Karpas-422 (cell line): ENCODE measurements at regions not wholly inside any gene's neighbourhood (a gene's known extent, or its start where the extent isn't known, plus 50 kb on each side); places are given as distances from the start of the nearest gene placed in this dataset.

ENCODE experiments used
- DNase-seq: peaks from one replicate; pipeline ENCODE4 v3.0.0-alpha.2; 2015
- H2AFZ ChIP-seq: fragments of 200-600 bp; sonication (generic); 2 replicates; pipeline ENCODE4 v1.6.1; 2014; ENCODE audit warnings: antibody characterized with exemption, low read length, mixed read lengths
- H3K27ac ChIP-seq: fragments of 200-600 bp; sonication (generic); 2 replicates; pipeline ENCODE4 v1.5.1; 2014; ENCODE audit warnings: mild to moderate bottlenecking, low read length, moderate library complexity
- H3K27me3 ChIP-seq: fragments of 200-600 bp; sonication (generic); 2 replicates; pipeline ENCODE4 v1.6.1; 2014; ENCODE audit warnings: low read length, mixed read lengths
- H3K36me3 ChIP-seq: fragments of 200-600 bp; sonication (generic); 2 replicates; pipeline ENCODE4 v1.6.1; 2014; ENCODE audit warnings: low read length, mixed read lengths; ENCODE audit not compliant: insufficient read depth
- H3K4me1 ChIP-seq: fragments of 200-600 bp; sonication (generic); 2 replicates; pipeline ENCODE4 v1.6.1; 2014; ENCODE audit warnings: mild to moderate bottlenecking, low read length, mixed read lengths
- H3K4me2 ChIP-seq: fragments of 200-600 bp; sonication (generic); 2 replicates; pipeline ENCODE4 v1.6.1; 2014; ENCODE audit warnings: low read length, low read depth, mild to moderate bottlenecking; ENCODE audit not compliant: poor library complexity, severe bottlenecking
- H3K4me3 ChIP-seq: fragments of 200-600 bp; sonication (generic); 2 replicates; pipeline ENCODE4 v1.5.1; 2014; ENCODE audit warnings: mild to moderate bottlenecking, antibody characterized with exemption, low read length, mixed read lengths
- H3K79me2 ChIP-seq: fragments of 200-600 bp; sonication (generic); 2 replicates; pipeline ENCODE4 v1.6.1; 2014; ENCODE audit warnings: mild to moderate bottlenecking, low read length, mixed read lengths
- H3K9ac ChIP-seq: fragments of 200-600 bp; sonication (generic); 2 replicates; pipeline ENCODE4 v1.6.0; 2014; ENCODE audit warnings: low read length
- H3K9me2 ChIP-seq: fragments of 200-600 bp; sonication (generic), shearing (Covaris generic); replicated peaks from 2 replicates; pipeline ENCODE4 v1.6.0; 2014; ENCODE audit warnings: mild to moderate bottlenecking, low read length, moderate library complexity; ENCODE audit not compliant: insufficient read depth
- H3K9me3 ChIP-seq: fragments of 300-700, 200-600 bp; sonication (generic); 2 replicates; pipeline ENCODE4 v1.6.1; 2014; ENCODE audit warnings: low read length, mixed read lengths
- H4K20me1 ChIP-seq: fragments of 200-600 bp; sonication (generic); 2 replicates; pipeline ENCODE4 v1.6.1; 2014; ENCODE audit warnings: mild to moderate bottlenecking, antibody characterized with exemption, low read length, low read depth; ENCODE audit not compliant: insufficient read depth

GRCh38 chr3:140843656-140844055 is 98.0 kb upstream of the SLC25A36 start:
- DNase-seq: peak; percentile 75
- Histone ChIP-seq H4K20me1 (no peaks in the 10 kb centered on the region), H3K36me3 (no peaks in the 10 kb centered on the region), H3K9me2 (no peaks in the 10 kb centered on the region), H3K4me3 (peak overlapping the region; percentile 55), H3K4me1 (peaks cover 62% of the 10 kb centered on the region), H3K79me2 (no peaks in the 10 kb centered on the region), H2AFZ (peak overlapping the region; percentile 88; the same call in 1 of the 2 replicates), H3K4me2 (peak overlapping the region; percentile 74), H3K9me3 (no peaks in the 10 kb centered on the region), H3K27me3 (no peaks in the 10 kb centered on the region), H3K9ac (peak overlapping the region; percentile 58), H3K27ac (peak overlapping the region; percentile 94)

- peak overlapping the region; percentile 88; the same call in 1 of the 2 replicates for H2AFZ ChIP-seq
Measured at GRCh38 chr3:140844072-140844471, 97.6 kb upstream of the SLC25A36 start.

GRCh38 chr3:140845882-140846281 is 95.8 kb upstream of the SLC25A36 start:
- Histone ChIP-seq H3K4me1 (peaks cover 80% of the 10 kb centered on the region), H2AFZ (peak overlapping the region; percentile 27), H3K79me2 (no peaks in the 10 kb centered on the region), H3K27me3 (no peaks in the 10 kb centered on the region), H3K9me3 (no peaks in the 10 kb centered on the region), H3K9ac (no peak overlapping the region), H3K27ac (peak overlapping the region; percentile 94), H3K9me2 (no peaks in the 10 kb centered on the region), H4K20me1 (no peaks in the 10 kb centered on the region), H3K36me3 (no peaks in the 10 kb centered on the region), H3K4me2 (peak overlapping the region; percentile 74), H3K4me3 (no peak overlapping the region)
- no peak for DNase-seq

More at GRCh38 chr3:140844072-140844471, 97.6 kb upstream of the SLC25A36 start:
- no peaks in the 10 kb centered on the region for H3K27me3 ChIP-seq
- H3K4me3 ChIP-seq: peak overlapping the region; percentile 55
- no peaks in the 10 kb centered on the region for H3K79me2 ChIP-seq
- H3K27ac ChIP-seq: peak overlapping the region; percentile 94
- no peaks in the 10 kb centered on the region for H4K20me1 ChIP-seq
- no peaks in the 10 kb centered on the region for H3K36me3 ChIP-seq
- H3K4me2 ChIP-seq: peak overlapping the region; percentile 74
- peaks cover 67% of the 10 kb centered on the region for H3K4me1 ChIP-seq
- DNase-seq: peak; percentile 51
- H3K9me3 ChIP-seq: no peaks in the 10 kb centered on the region
- H3K9me2 ChIP-seq: no peaks in the 10 kb centered on the region
- H3K9ac ChIP-seq: peak overlapping the region; percentile 58

GRCh38 chr3:140848666-140849065 is 93.0 kb upstream of the SLC25A36 start:
- no peak overlapping the region for H3K27ac ChIP-seq
- no peaks in the 10 kb centered on the region for H4K20me1 ChIP-seq
- no peaks in the 10 kb centered on the region for H3K27me3 ChIP-seq
- H3K9me2 ChIP-seq: no peaks in the 10 kb centered on the region
- 0 out of 2 replicates have a peak overlapping the region, but pooled peaks have one; percentile 9 for H3K4me3 ChIP-seq
- H2AFZ ChIP-seq: peak overlapping the region; percentile 8
- peaks cover 61% of the 10 kb centered on the region for H3K4me1 ChIP-seq
- no peaks in the 10 kb centered on the region for H3K79me2 ChIP-seq
- H3K9me3 ChIP-seq: peaks cover 3% of the 10 kb centered on the region; the same call in 1 of the 2 replicates
- DNase-seq: peak; percentile 80
- peak overlapping the region; percentile 50 for H3K4me2 ChIP-seq
- H3K36me3 ChIP-seq: no peaks in the 10 kb centered on the region
- H3K9ac ChIP-seq: peak overlapping the region; percentile 31

GRCh38 chr3:140850210-140850955 is 91.3 kb upstream of the SLC25A36 start:
- no peak for DNase-seq
- peaks cover 3% of the 10 kb centered on the region; the same call in 1 of the 2 replicates for H3K9me3 ChIP-seq
- H3K9ac ChIP-seq: no peak overlapping the region
- no peak overlapping the region for H3K27ac ChIP-seq
- no peaks in the 10 kb centered on the region for H3K9me2 ChIP-seq
- no peaks in the 10 kb centered on the region for H3K79me2 ChIP-seq
- no peaks in the 10 kb centered on the region for H3K36me3 ChIP-seq
- H3K4me2 ChIP-seq: no peak overlapping the region
- H3K27me3 ChIP-seq: no peaks in the 10 kb centered on the region
- no peak overlapping the region for H2AFZ ChIP-seq
- no peak overlapping the region for H3K4me3 ChIP-seq
- peaks cover 44% of the 10 kb centered on the region for H3K4me1 ChIP-seq
- H4K20me1 ChIP-seq: no peaks in the 10 kb centered on the region

- Histone ChIP-seq H3K9me2 (no peaks in the 10 kb centered on the region), H3K27me3 (no peaks in the 10 kb centered on the region), H3K9me3 (peaks cover 3% of the 10 kb centered on the region; the same call in 1 of the 2 replicates), H3K27ac (no peak overlapping the region), H4K20me1 (no peaks in the 10 kb centered on the region), H3K4me2 (no peak overlapping the region), H3K36me3 (no peaks in the 10 kb centered on the region), H3K9ac (no peak overlapping the region), H3K4me1 (peaks cover 5% of the 10 kb centered on the region; the same call in 1 of the 2 replicates), H3K79me2 (no peaks in the 10 kb centered on the region), H3K4me3 (no peak overlapping the region), H2AFZ (no peak overlapping the region)
- no peak for DNase-seq
Measured at GRCh38 chr3:140854961-140855360, 86.7 kb upstream of the SLC25A36 start.

- no peaks in the 10 kb centered on the region for H3K79me2 ChIP-seq
- no peaks in the 10 kb centered on the region for H3K27me3 ChIP-seq
- no peak overlapping the region for H3K27ac ChIP-seq
- H3K4me1 ChIP-seq: no peaks in the 10 kb centered on the region
- no peaks in the 10 kb centered on the region for H4K20me1 ChIP-seq
- peaks cover 3% of the 10 kb centered on the region; the same call in 1 of the 2 replicates for H3K9me3 ChIP-seq
- DNase-seq: no peak
- no peak overlapping the region for H2AFZ ChIP-seq
- no peak overlapping the region for H3K4me3 ChIP-seq
- no peak overlapping the region for H3K9ac ChIP-seq
- no peak overlapping the region for H3K4me2 ChIP-seq
- no peaks in the 10 kb centered on the region for H3K36me3 ChIP-seq
- H3K9me2 ChIP-seq: no peaks in the 10 kb centered on the region
Measured at GRCh38 chr3:140856905-140857304, 84.7 kb upstream of the SLC25A36 start.

- Histone ChIP-seq H3K4me3 (no peak overlapping the region), H4K20me1 (no peaks in the 10 kb centered on the region), H3K27me3 (no peaks in the 10 kb centered on the region), H3K27ac (no peak overlapping the region), H2AFZ (no peak overlapping the region), H3K9me3 (no peaks in the 10 kb centered on the region), H3K4me1 (no peaks in the 10 kb centered on the region), H3K79me2 (no peaks in the 10 kb centered on the region), H3K9me2 (no peaks in the 10 kb centered on the region), H3K9ac (no peak overlapping the region), H3K4me2 (no peak overlapping the region), H3K36me3 (no peaks in the 10 kb centered on the region)
- DNase-seq: no peak
Measured at GRCh38 chr3:140857993-140858392, 83.6 kb upstream of the SLC25A36 start.
